Coronary artery (tissue), 2 donors: ENCODE measurements at regions not wholly inside any gene's neighbourhood (a gene's known extent, or its start where the extent isn't known, plus 50 kb on each side); places are given as distances from the start of the nearest gene placed in this dataset.
"Not testable (repeated sequence)": the region's sequence is repeated elsewhere in the genome, so short reads cannot be mapped to it uniquely, and the experiment has no call there.

ENCODE experiments used
- DNase-seq: peaks from one replicate; pipeline ENCODE4 v3.0.0-alpha.2; 2017; ENCODE audit warnings: low spot score
- H3K27ac ChIP-seq, 2 donors: fragments of 200-600 bp; sonication (generic); one replicate each; pipeline ENCODE4 v1.5.1; 2016 to 2019
- H3K4me3 ChIP-seq: fragments of 200-600 bp; sonication (generic); 2 replicates; pipeline ENCODE4 v1.5.1; 2016; ENCODE audit warnings: mild to moderate bottlenecking, moderate library complexity
- CTCF ChIP-seq: fragments of 200-600 bp; sonication (generic); IDR thresholded peaks from one replicate; pipeline ENCODE4 v1.5.1; 2019; ENCODE audit warnings: antibody characterized with exemption

GRCh38 chr5:98179791-98180755, 593.4 kb upstream of the RGMB start:
- no peak overlapping the region for H3K27ac ChIP-seq
- DNase-seq: no peak
- no peak overlapping the region for H3K4me3 ChIP-seq
- no peak for TF ChIP-seq CTCF

GRCh38 chr5:98186128-98186527, 587.3 kb upstream of the RGMB start:
- DNase-seq: no peak
- no peak overlapping the region for H3K4me3 ChIP-seq
- TF ChIP-seq CTCF: no peak
- no peak overlapping the region for H3K27ac ChIP-seq

GRCh38 chr5:98187945-98188344, 585.5 kb upstream of the RGMB start:
- H3K4me3 ChIP-seq: no peak overlapping the region
- TF ChIP-seq CTCF: no peak
- no peak overlapping the region for H3K27ac ChIP-seq
- DNase-seq: no peak

GRCh38 chr5:98190344-98190743, 583.1 kb upstream of the RGMB start:
- H3K4me3 ChIP-seq: not testable (repeated sequence)

GRCh38 chr5:98193921-98194760, 579.3 kb upstream of the RGMB start:
- Histone ChIP-seq H3K4me3 (no peak overlapping the region), H3K27ac (no peak overlapping the region)
- no peak for DNase-seq
- no peak for TF ChIP-seq CTCF

More at GRCh38 chr5:98190344-98190743, 583.1 kb upstream of the RGMB start:
- H3K27ac ChIP-seq, DNase-seq: not testable (repeated sequence)

- Histone ChIP-seq H3K27ac (no peak overlapping the region), H3K4me3 (no peak overlapping the region)
- no peak for TF ChIP-seq CTCF
- DNase-seq: no peak
These were observed 572.5 kb upstream of the RGMB start for GRCh38 chr5:98200726-98201541.

- no peak overlapping the region for H3K27ac ChIP-seq
These were observed 568.7 kb upstream of the RGMB start for GRCh38 chr5:98204798-98205197.

More at GRCh38 chr5:98204798-98205197, 568.7 kb upstream of the RGMB start:
- DNase-seq: no peak
- TF ChIP-seq CTCF: no peak
- no peak overlapping the region for H3K4me3 ChIP-seq
